ENCODE measurements at regions not wholly inside any gene's neighbourhood (a gene's known extent, or its start where the extent isn't known, plus 50 kb on each side); places are given as distances from the start of the nearest gene placed in this dataset.

GRCh38 chr2:155715705-155716104 is 616.8 kb downstream of the NR4A2 start:
- ChIA-PET CTCF (interaction anchor here (0.7 kb wide), 1 partner anchor 199 kb away, joined by 4 read pairs; no protein-coding TSS in a partner anchor), POLR2A (ENCODE audit: unreplicated experiment) (interaction anchor here (0.9 kb wide), 1 partner anchor 164 kb away, joined by 3 read pairs; no protein-coding TSS in a partner anchor)
- H3K79me2 ChIP-seq (ENCODE audit: low read length): no peaks in the 10 kb centered on the region
- no peaks in the 10 kb centered on the region for H3K9me3 ChIP-seq (ENCODE audit: low read length)
- H4K20me1 ChIP-seq (ENCODE audit: low read length): no peaks in the 10 kb centered on the region
- H3K36me3 ChIP-seq (ENCODE audit: low read depth, low read length): no peaks in the 10 kb centered on the region
- no peak overlapping the region for H3K27ac ChIP-seq (ENCODE audit: low read length)
- H3K4me2 ChIP-seq (ENCODE audit: low read length): no peak overlapping the region
- no TSS peak for BruUV-seq (replicated peaks)
- no peak for DNase-seq
- H3K9me2 ChIP-seq (replicated peaks; ENCODE audit: low read length): no peaks in the 10 kb centered on the region
- H3K4me3 ChIP-seq (ENCODE audit: low read length): no peak overlapping the region
- H2AFZ ChIP-seq (ENCODE audit: low read length): no peak overlapping the region
- no peak for TF ChIP-seq EZH2phosphoT487 (IDR thresholded peaks at IDR 0.05; ENCODE audit: borderline replicate concordance, low read length)
- TF ChIP-seq CTCF (conservative IDR thresholded peaks at IDR 0.05; ENCODE audit: low read depth, low read length): no peak
- no peak for TF ChIP-seq EZH2 (IDR thresholded peaks at IDR 0.05; ENCODE audit: low read length, unreplicated experiment)
- intact Hi-C loops (cut with micrococcal nuclease): loop anchor here (1.0 to 10.0 kb wide), 7 partner anchors 338 to 1479 kb away; partner anchors contain the start of gene GPD2
- no peak overlapping the region for H3K9ac ChIP-seq (ENCODE audit: low read length)
- H3K27me3 ChIP-seq (ENCODE audit: low read length): no peaks in the 10 kb centered on the region
- H3K4me1 ChIP-seq (ENCODE audit: insufficient read depth, low read length): no peaks in the 10 kb centered on the region
- no peaks in the 10 kb centered on the region for H3F3A ChIP-seq (ENCODE audit: low read length, unreplicated experiment)
- ATAC-seq: peak; percentile 40; the same call in 1 of the 2 replicates

GRCh38 chr2:155714983-155715382 is 617.5 kb downstream of the NR4A2 start:
- H3K79me2 ChIP-seq (ENCODE audit: low read length): no peaks in the 10 kb centered on the region
- ChIA-PET CTCF (interaction anchor here (0.7 kb wide), 1 partner anchor 200 kb away, joined by 4 read pairs; no protein-coding TSS in a partner anchor), POLR2A (ENCODE audit: unreplicated experiment) (no interaction called here)
- no peak overlapping the region for H3K9ac ChIP-seq (ENCODE audit: low read length)
- H4K20me1 ChIP-seq (ENCODE audit: low read length): no peaks in the 10 kb centered on the region
- no peak overlapping the region for H3K4me3 ChIP-seq (ENCODE audit: low read length)
- no peaks in the 10 kb centered on the region for H3K9me2 ChIP-seq (replicated peaks; ENCODE audit: low read length)
- TF ChIP-seq EZH2phosphoT487 (IDR thresholded peaks at IDR 0.05; ENCODE audit: borderline replicate concordance, low read length) (no peak), EZH2 (IDR thresholded peaks at IDR 0.05; ENCODE audit: low read length, unreplicated experiment) (no peak), CTCF (conservative IDR thresholded peaks at IDR 0.05; ENCODE audit: low read depth, low read length) (no peak)
- H2AFZ ChIP-seq (ENCODE audit: low read length): no peak overlapping the region
- BruUV-seq (replicated peaks): no TSS peak
- no peaks in the 10 kb centered on the region for H3K27me3 ChIP-seq (ENCODE audit: low read length)
- H3F3A ChIP-seq (ENCODE audit: low read length, unreplicated experiment): no peaks in the 10 kb centered on the region
- no peaks in the 10 kb centered on the region for H3K9me3 ChIP-seq (ENCODE audit: low read length)
- no peak overlapping the region for H3K4me2 ChIP-seq (ENCODE audit: low read length)
- intact Hi-C loops (cut with micrococcal nuclease): loop anchor here (1.0 to 10.0 kb wide), 7 partner anchors 338 to 1480 kb away; partner anchors contain the start of gene GPD2
- DNase-seq: no peak
- no peaks in the 10 kb centered on the region for H3K4me1 ChIP-seq (ENCODE audit: insufficient read depth, low read length)
- ATAC-seq: peak; percentile 88
- no peak overlapping the region for H3K27ac ChIP-seq (ENCODE audit: low read length)
- no peaks in the 10 kb centered on the region for H3K36me3 ChIP-seq (ENCODE audit: low read depth, low read length)

- Histone ChIP-seq H3K27ac (ENCODE audit: low read length) (no peak overlapping the region), H3K4me1 (ENCODE audit: insufficient read depth, low read length) (no peaks in the 10 kb centered on the region), H2AFZ (ENCODE audit: low read length) (no peak overlapping the region), H3K4me3 (ENCODE audit: low read length) (no peak overlapping the region), H3K9ac (ENCODE audit: low read length) (no peak overlapping the region), H4K20me1 (ENCODE audit: low read length) (no peaks in the 10 kb centered on the region), H3K27me3 (ENCODE audit: low read length) (0 out of 2 replicates have a peak, but pooled peaks cover 4% of the 10 kb centered on the region), H3K9me3 (ENCODE audit: low read length) (no peaks in the 10 kb centered on the region), H3F3A (ENCODE audit: low read length, unreplicated experiment) (no peaks in the 10 kb centered on the region), H3K79me2 (ENCODE audit: low read length) (no peaks in the 10 kb centered on the region), H3K9me2 (replicated peaks; ENCODE audit: low read length) (no peaks in the 10 kb centered on the region), H3K36me3 (ENCODE audit: low read depth, low read length) (no peaks in the 10 kb centered on the region), H3K4me2 (ENCODE audit: low read length) (no peak overlapping the region)
- ChIA-PET POLR2A (ENCODE audit: unreplicated experiment) (no interaction called here), CTCF (no interaction called here)
- DNase-seq (peak; percentile 20), ATAC-seq (peak; percentile 64)
- no TSS peak for BruUV-seq (replicated peaks)
- intact Hi-C loops (cut with micrococcal nuclease): loop anchor here (1.0 to 10.0 kb wide), 3 partner anchors 507 to 1347 kb away; no protein-coding TSS in a partner anchor
- TF ChIP-seq CTCF (conservative IDR thresholded peaks at IDR 0.05; ENCODE audit: low read depth, low read length) (peak; percentile 47; the same call in 1 of the 2 replicates), EZH2phosphoT487 (IDR thresholded peaks at IDR 0.05; ENCODE audit: borderline replicate concordance, low read length) (no peak)
Measured at GRCh38 chr2:155708071-155708470, 624.5 kb downstream of the NR4A2 start.
